ENCODE measurements at regions not wholly inside any gene's neighbourhood (a gene's known extent, or its start where the extent isn't known, plus 50 kb on each side); places are given as distances from the start of the nearest gene placed in this dataset.

DNA sequence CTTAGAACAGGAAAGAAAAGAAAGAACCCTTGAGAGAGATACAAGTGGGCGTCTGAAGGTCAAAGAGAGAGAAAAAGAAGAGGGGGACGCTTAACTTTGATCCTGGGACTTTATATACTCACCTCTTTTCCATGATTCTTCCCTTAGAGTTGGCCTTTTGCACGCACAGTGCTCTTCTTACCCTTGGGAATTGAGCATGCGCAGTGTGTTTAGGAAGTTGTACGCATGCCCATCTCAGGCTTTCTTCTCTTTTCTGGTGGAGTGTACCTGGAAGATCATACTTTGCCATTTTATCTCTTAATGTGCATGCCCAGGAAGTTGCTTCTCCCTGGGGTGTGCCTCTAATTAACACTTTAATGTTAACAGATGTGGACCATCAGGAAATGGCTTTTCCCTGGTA lies 229.6 kb upstream of the ANO3 start:
- TF ChIP-seq CTCF (IDR thresholded peaks at IDR 0.05) (no peak), POLR2A (IDR thresholded peaks at IDR 0.05) (no peak)
